T-helper 17 cell (primary cell): ENCODE measurements at regions not wholly inside any gene's neighbourhood (a gene's known extent, or its start where the extent isn't known, plus 50 kb on each side); places are given as distances from the start of the nearest gene placed in this dataset.

ENCODE experiments used
- ATAC-seq: fragments of 150-1000 bp; cut with Tn5 transposase; 2 replicates; pipeline ENCODE4 v1.10.0; 2021; ENCODE audit warnings: mild to moderate bottlenecking, moderate library complexity
- DNase-seq, 3 donors: peaks; one replicate each; pipeline versions ENCODE4 v3.0.0 to v3.0.0-alpha.2; 2020 to 2021
- H3K9me3 ChIP-seq: one replicate; pipeline ENCODE4 v1.7.0; 2013; ENCODE audit warnings: low read length, mild to moderate bottlenecking; ENCODE audit not compliant: control insufficient read depth, poor library complexity, severe bottlenecking
- H3K27ac Mint-ChIP-seq: one replicate; pipeline ENCODE4 v1.8.0; 2022; ENCODE audit warnings: mild to moderate bottlenecking, moderate library complexity, mixed read lengths
- H3K27me3 Mint-ChIP-seq: one replicate; pipeline ENCODE4 v1.8.0; 2022; ENCODE audit warnings: mixed read lengths
- H3K36me3 Mint-ChIP-seq: one replicate; pipeline ENCODE4 v1.8.0; 2022; ENCODE audit warnings: low read depth, mixed read lengths
- H3K4me1 Mint-ChIP-seq: one replicate; pipeline ENCODE4 v1.8.0; 2022; ENCODE audit warnings: mild to moderate bottlenecking, mixed read lengths
- H3K4me3 Mint-ChIP-seq: one replicate; pipeline ENCODE4 v1.8.0; 2022; ENCODE audit warnings: mild to moderate bottlenecking, moderate library complexity, mixed read lengths

DNA sequence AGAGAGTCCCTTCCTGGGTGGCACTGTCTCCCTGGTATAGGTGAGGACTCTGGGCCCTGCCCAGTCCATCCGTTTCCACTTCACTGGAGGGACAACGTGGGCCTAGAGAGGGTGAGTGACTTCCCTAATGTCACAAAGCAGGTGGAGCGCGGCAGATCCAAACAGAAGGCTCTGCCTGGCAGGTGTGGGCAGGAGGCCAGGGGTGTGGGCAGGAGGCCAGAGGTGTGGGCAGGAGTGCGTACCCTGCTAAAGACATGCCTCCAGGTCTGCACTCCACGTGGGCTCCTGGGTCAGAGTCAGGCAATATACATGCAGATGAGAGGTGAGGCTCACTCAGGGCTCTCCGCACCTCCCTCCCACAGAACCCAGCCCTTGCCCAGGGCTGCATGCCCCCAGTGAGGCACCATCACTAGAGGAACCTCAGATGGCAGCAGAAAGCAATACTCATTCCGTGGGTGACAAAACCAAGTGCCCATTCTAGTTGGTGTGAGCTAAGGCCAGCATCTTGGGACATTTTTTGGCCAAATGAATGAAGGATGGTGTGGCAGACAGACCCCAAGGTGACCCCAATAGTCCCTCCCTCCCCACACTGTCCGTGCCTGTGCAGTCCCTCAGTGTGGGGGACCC lies 271.6 kb upstream of the RTL1 start:
- H3K9me3 ChIP-seq: no peaks in the 10 kb centered on the region
- DNase-seq (no peak), ATAC-seq (no peak)
- H3K36me3 Mint-ChIP-seq: no peaks in the 10 kb centered on the region
- no peaks in the 10 kb centered on the region for H3K4me1 Mint-ChIP-seq
- H3K27me3 Mint-ChIP-seq: peaks cover 25% of the 10 kb centered on the region
- H3K27ac Mint-ChIP-seq: no peak overlapping the region
- H3K4me3 Mint-ChIP-seq: no peak overlapping the region

DNA sequence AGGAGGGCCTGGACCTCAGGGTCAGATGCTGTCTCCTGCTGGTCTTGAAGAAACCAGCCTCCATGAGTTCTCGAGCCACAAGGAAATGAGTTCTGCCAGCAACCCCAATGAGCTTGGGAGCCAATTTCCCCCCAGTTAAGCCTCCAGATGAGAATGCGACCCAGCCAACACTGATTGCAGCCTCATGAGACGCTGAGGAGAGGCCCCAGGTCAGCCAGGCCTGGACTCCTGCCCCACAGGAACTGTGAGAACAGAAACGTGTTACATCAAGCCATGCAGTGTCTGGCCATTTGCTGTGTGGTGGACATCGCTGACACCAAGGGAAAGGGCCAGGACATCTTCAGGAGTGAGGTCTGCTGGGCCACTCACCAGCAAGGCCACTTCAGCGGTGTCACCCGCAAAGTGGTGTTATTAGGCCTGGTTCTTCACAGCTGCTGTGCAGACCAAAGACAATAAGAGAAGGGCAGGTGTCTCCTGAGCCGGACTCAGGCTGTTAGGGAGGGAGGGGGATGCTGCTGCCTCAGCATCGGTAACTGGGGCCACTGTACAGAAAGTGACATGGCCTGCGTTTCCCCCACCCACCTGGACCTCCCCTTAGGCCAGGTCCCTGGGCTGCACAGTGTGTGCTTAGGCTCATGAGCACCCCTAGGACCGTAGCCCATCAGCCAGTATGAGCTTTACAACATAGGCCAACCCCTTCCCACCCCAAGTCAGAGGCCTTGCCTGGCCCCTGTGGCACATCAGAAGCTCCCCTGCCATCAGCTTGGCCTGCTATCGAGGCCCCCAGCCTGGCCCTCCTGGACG lies 272.4 kb upstream of the RTL1 start:
- ATAC-seq: no peak
- H3K36me3 Mint-ChIP-seq: no peaks in the 10 kb centered on the region
- no peaks in the 10 kb centered on the region for H3K4me1 Mint-ChIP-seq
- no peak overlapping the region for H3K27ac Mint-ChIP-seq
- no peaks in the 10 kb centered on the region for H3K9me3 ChIP-seq
- DNase-seq: no peak
- peaks cover 25% of the 10 kb centered on the region for H3K27me3 Mint-ChIP-seq
- no peak overlapping the region for H3K4me3 Mint-ChIP-seq

GRCh38 chr14:101176535-101177205 lies 273.1 kb upstream of the RTL1 start:
- Mint-ChIP-seq H3K4me3 (no peak overlapping the region), H3K36me3 (no peaks in the 10 kb centered on the region), H3K27ac (no peak overlapping the region), H3K4me1 (no peaks in the 10 kb centered on the region), H3K27me3 (peaks cover 25% of the 10 kb centered on the region)
- DNase-seq (no peak), ATAC-seq (no peak)
- H3K9me3 ChIP-seq: no peaks in the 10 kb centered on the region

DNA sequence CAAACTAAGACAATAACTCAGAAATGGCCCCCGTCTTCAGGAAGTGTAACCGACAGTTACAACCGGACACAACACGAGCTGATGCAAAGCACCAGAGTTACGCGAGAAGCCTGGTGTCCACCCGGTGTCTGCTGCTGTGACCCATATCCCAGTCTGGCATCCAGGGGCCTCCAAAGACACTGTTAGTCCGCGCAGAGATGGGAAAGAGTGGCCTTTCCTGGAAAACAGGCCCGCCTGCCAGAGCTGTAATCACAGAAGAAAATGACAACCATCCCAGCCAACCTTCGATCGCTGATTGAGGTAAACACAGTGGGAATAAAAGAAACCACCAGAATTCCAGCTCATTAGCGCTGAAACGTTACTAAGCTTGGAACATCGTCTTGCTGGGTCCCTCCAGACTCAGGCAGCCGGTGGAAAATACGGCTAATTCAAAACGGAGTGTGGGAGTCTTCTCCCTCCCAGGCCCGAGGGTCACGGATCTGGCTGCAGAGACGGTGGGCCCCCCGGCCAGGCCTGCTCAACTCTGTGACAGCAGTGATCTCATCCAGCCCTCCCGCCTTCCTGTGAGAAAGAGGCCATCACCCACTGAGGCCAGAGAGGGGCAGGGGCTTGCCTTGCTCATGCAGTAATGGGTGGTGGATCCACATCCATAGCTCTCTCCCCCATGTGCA lies 273.9 kb upstream of the RTL1 start:
- H3K4me1 Mint-ChIP-seq: no peaks in the 10 kb centered on the region
- no peak overlapping the region for H3K27ac Mint-ChIP-seq
- peaks cover 21% of the 10 kb centered on the region for H3K27me3 Mint-ChIP-seq
- no peak for DNase-seq
- H3K36me3 Mint-ChIP-seq: no peaks in the 10 kb centered on the region
- no peaks in the 10 kb centered on the region for H3K9me3 ChIP-seq
- no peak overlapping the region for H3K4me3 Mint-ChIP-seq
- no peak for ATAC-seq

DNA sequence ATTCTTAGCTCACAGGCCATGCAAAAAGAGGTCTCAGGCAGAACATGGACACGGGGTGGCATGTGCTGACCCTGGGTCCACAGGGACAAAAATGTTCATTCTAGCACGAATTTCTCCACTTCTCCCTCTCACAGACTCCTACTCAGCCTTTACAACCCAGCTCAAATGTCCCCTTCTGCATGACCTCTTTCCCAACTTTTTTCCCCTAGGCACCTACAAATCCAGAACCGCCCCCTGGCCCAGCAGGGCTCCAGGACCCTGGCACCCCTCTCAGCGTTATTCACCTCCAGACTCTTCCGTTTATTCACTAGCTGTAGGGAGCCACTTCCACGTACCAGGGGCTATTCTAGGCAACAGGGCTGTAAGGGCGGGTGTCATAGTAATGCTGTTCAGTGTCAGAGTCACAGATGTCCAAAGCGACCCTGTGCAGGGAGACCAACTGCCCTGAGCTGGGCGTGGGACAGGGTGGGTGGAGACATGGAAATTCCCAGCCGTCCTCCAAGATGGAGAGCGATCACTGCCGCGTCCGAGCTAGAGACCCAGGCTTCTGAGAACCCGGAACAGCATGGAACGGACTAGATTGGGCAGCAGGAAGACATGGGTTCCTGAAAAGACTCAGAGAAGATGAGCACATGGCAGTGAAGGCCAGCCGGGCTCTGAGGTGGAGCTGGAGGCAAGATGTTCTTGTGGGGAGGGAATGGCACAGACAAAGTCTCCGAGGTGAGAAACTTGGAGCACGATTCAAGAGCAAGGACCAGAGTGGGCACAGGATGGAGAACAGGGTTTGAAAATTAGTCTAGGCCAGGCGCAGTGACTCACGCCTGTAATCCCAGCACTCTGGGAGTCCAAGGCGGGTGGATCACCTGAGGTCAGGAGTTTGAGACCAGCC lies 274.9 kb upstream of the RTL1 start:
- no peaks in the 10 kb centered on the region for H3K4me1 Mint-ChIP-seq
- no peak overlapping the region for H3K27ac Mint-ChIP-seq
- no peak for DNase-seq
- H3K27me3 Mint-ChIP-seq: peaks cover 16% of the 10 kb centered on the region
- H3K9me3 ChIP-seq: no peaks in the 10 kb centered on the region
- no peaks in the 10 kb centered on the region for H3K36me3 Mint-ChIP-seq
- no peak overlapping the region for H3K4me3 Mint-ChIP-seq
- ATAC-seq: no peak

DNA sequence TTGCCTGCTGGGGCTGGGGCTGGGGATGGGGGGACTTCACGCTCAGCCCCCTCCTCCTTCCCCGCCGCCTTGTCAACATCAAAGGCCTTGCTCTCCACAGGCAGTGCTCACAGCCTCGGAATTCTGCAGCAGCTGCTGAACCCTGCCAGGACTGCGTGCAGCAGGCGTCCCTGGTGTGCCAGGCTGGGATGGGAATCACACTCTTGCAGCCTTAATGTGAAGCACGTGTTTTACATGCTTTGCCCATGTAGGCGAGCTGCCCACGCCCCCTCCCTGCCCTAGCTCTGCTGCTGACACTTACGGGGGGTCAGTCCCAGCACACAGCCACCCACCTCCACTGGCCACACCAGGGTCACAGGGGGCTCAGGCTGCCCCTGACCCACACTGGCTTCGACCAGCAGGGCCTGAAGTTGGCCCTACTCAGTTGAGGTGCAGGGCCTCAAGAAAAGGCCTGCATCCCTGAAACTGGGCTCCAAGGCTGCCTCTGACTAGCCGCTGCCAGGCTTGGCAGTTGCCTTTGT lies 276.2 kb upstream of the RTL1 start:
- no peak overlapping the region for H3K27ac Mint-ChIP-seq
- peaks cover 12% of the 10 kb centered on the region for H3K27me3 Mint-ChIP-seq
- no peaks in the 10 kb centered on the region for H3K9me3 ChIP-seq
- no peak overlapping the region for H3K4me3 Mint-ChIP-seq
- DNase-seq: no peak
- ATAC-seq: no peak
- H3K36me3 Mint-ChIP-seq: no peaks in the 10 kb centered on the region
- H3K4me1 Mint-ChIP-seq: no peaks in the 10 kb centered on the region

- H3K27me3 Mint-ChIP-seq: peaks cover 24% of the 10 kb centered on the region
- H3K9me3 ChIP-seq: no peaks in the 10 kb centered on the region
- DNase-seq (no peak), ATAC-seq (no peak)
- no peaks in the 10 kb centered on the region for H3K4me1 Mint-ChIP-seq
- no peaks in the 10 kb centered on the region for H3K36me3 Mint-ChIP-seq
- no peak overlapping the region for H3K27ac Mint-ChIP-seq
- no peak overlapping the region for H3K4me3 Mint-ChIP-seq
Measured at GRCh38 chr14:101181446-101182313, 278.2 kb upstream of the RTL1 start.

DNA sequence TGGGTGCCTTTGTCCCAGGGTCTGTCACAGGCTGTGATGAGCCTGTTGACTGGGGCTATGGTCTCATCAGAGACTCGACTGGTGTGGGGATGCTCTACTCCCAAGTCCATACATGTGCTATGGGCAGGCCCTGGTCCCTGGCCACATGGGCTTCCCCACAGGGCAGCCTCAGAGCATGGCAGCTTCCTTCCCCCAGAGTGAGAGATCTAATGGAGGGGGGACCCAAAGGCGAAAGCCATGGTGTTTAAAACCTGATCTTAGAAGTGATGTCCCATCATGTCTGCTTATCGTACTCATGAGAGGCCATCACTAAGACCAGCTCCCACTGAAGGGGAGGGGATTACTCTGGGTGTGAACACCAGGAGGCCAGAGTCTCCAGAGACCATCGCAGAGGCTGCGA lies 279.0 kb upstream of the RTL1 start:
- Mint-ChIP-seq H3K27me3 (peaks cover 24% of the 10 kb centered on the region), H3K4me1 (no peaks in the 10 kb centered on the region), H3K4me3 (no peak overlapping the region), H3K27ac (no peak overlapping the region), H3K36me3 (no peaks in the 10 kb centered on the region)
- no peaks in the 10 kb centered on the region for H3K9me3 ChIP-seq
- no peak for ATAC-seq
- no peak for DNase-seq

DNA sequence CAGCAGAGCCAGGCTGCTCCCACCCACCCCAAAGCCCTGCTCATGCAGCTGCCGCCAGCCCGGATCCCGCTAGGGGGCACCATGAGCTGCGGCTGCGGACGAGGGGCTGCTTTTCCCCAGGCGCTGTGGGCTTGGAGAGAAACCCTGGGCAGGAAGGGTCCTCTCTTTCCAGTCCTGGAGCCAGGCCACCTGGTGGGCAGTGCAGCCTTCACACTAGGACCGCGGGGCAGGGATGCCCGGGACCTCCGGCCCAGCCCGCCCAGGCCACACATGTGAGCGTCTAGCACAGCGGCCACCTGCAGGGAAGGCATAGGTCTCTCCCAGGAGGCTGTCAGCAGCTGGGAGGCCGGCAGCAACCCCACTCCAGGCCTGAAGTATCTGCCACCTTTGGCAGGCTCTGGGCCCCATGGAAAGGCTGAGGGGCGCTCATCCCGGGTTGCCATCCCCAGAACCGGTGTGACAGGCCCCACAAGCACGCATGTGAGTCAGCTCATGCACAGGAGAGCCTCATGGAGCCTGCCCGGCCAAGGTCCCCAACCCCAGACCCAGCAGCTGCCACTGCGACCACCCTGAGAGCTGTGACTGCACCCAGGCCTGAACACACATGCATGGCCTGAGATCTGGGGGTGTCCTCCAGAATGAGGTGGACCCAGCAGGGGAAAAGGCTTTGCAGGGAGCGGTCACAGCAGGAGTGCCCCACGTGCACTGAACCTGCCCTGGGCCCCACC lies 280.0 kb upstream of the RTL1 start:
- no peak for ATAC-seq
- no peak overlapping the region for H3K27ac Mint-ChIP-seq
- DNase-seq: no peak
- H3K9me3 ChIP-seq: no peaks in the 10 kb centered on the region
- H3K4me3 Mint-ChIP-seq: no peak overlapping the region
- H3K36me3 Mint-ChIP-seq: no peaks in the 10 kb centered on the region
- peaks cover 22% of the 10 kb centered on the region for H3K27me3 Mint-ChIP-seq
- H3K4me1 Mint-ChIP-seq: no peaks in the 10 kb centered on the region

GRCh38 chr14:101184104-101184455 lies 280.6 kb upstream of the RTL1 start:
- ATAC-seq (no peak), DNase-seq (no peak)
- Mint-ChIP-seq H3K36me3 (no peaks in the 10 kb centered on the region), H3K27me3 (peaks cover 18% of the 10 kb centered on the region), H3K4me1 (no peaks in the 10 kb centered on the region), H3K27ac (no peak overlapping the region), H3K4me3 (no peak overlapping the region)
- no peaks in the 10 kb centered on the region for H3K9me3 ChIP-seq

DNA sequence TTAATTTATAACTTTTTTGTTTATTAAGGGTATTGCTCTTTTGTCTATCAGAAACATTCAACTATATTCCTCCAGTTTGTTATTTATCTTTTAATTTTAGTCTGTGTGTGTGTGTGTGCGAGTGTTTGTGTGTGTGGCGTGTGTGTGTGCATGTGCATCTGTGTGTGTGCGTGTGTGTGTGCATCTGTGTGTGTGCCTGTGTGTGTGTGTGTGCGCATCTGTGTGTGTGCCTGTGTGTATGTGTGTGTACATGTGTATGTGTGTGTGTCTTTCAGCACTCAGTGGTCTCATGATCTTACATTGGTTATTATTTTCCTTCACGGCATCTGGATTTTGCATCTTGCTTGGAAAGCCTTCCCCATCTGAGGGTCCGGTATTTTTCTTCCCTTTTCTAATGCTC lies 281.1 kb upstream of the RTL1 start:
- no peak for DNase-seq
- H3K36me3 Mint-ChIP-seq: no peaks in the 10 kb centered on the region
- no peak overlapping the region for H3K27ac Mint-ChIP-seq
- peaks cover 18% of the 10 kb centered on the region for H3K27me3 Mint-ChIP-seq
- no peaks in the 10 kb centered on the region for H3K9me3 ChIP-seq
- no peaks in the 10 kb centered on the region for H3K4me1 Mint-ChIP-seq
- ATAC-seq: no peak
- H3K4me3 Mint-ChIP-seq: no peak overlapping the region
